ENCODE measurements at regions not wholly inside any gene's neighbourhood (a gene's known extent, or its start where the extent isn't known, plus 50 kb on each side); places are given as distances from the start of the nearest gene placed in this dataset.
A peak's percentile ranks its signal among the peaks of the same experiment; 100 is the strongest.

GRCh38 chr3:41106691-41107090 is 92.6 kb upstream of the CTNNB1 start:
- DNase-seq (ENCODE audit: low spot score), result no peak

GRCh38 chr3:41111011-41111410 is 88.3 kb upstream of the CTNNB1 start:
- no peak for DNase-seq (ENCODE audit: low spot score)

- no peak for DNase-seq (ENCODE audit: low spot score)
Measured at GRCh38 chr3:41112466-41112865, 86.8 kb upstream of the CTNNB1 start.

GRCh38 chr3:41115069-41115468 is 84.2 kb upstream of the CTNNB1 start:
- DNase-seq (ENCODE audit: low spot score), result no peak

- no peak for DNase-seq (ENCODE audit: low spot score)
Measured at GRCh38 chr3:41116851-41117250, 82.5 kb upstream of the CTNNB1 start.

- peak; percentile 73 for DNase-seq (ENCODE audit: low spot score)
Measured at GRCh38 chr3:41117398-41117870, 81.9 kb upstream of the CTNNB1 start.

GRCh38 chr3:41118461-41119390 is 80.6 kb upstream of the CTNNB1 start:
- DNase-seq (ENCODE audit: low spot score), result no peak

GRCh38 chr3:41120460-41120859 is 78.8 kb upstream of the CTNNB1 start:
- DNase-seq (ENCODE audit: low spot score), result no peak

GRCh38 chr3:41125258-41125657 is 74.0 kb upstream of the CTNNB1 start:
- no peak for DNase-seq (ENCODE audit: low spot score)

GRCh38 chr3:41126472-41126871 is 72.8 kb upstream of the CTNNB1 start:
- no peak for DNase-seq (ENCODE audit: low spot score)

- no peak for DNase-seq (ENCODE audit: low spot score)
Measured at GRCh38 chr3:41126961-41127360, 72.3 kb upstream of the CTNNB1 start.

- DNase-seq (ENCODE audit: low spot score), result no peak
Measured at GRCh38 chr3:41127414-41127813, 71.9 kb upstream of the CTNNB1 start.

- no peak for DNase-seq (ENCODE audit: low spot score)
Measured at GRCh38 chr3:41129731-41130130, 69.6 kb upstream of the CTNNB1 start.

- DNase-seq (ENCODE audit: low spot score), result no peak
Measured at GRCh38 chr3:41131224-41131623, 68.1 kb upstream of the CTNNB1 start.

- DNase-seq (ENCODE audit: low spot score), result no peak
Measured at GRCh38 chr3:41137686-41138111, 61.6 kb upstream of the CTNNB1 start.

GRCh38 chr3:41138146-41138545 is 61.2 kb upstream of the CTNNB1 start:
- no peak for DNase-seq (ENCODE audit: low spot score)

GRCh38 chr3:41138601-41139000 is 60.7 kb upstream of the CTNNB1 start:
- DNase-seq (ENCODE audit: low spot score), result no peak

GRCh38 chr3:41140242-41140641 is 59.1 kb upstream of the CTNNB1 start:
- no peak for DNase-seq (ENCODE audit: low spot score)

GRCh38 chr3:41141433-41142167 is 57.7 kb upstream of the CTNNB1 start:
- DNase-seq (ENCODE audit: low spot score), result no peak

GRCh38 chr3:41143421-41144031 is 55.8 kb upstream of the CTNNB1 start:
- no peak for DNase-seq (ENCODE audit: low spot score)

- DNase-seq (ENCODE audit: low spot score), result no peak
Measured at GRCh38 chr3:41144631-41145030, 54.7 kb upstream of the CTNNB1 start.

- no peak for DNase-seq (ENCODE audit: low spot score)
Measured at GRCh38 chr3:41148478-41148877, 50.8 kb upstream of the CTNNB1 start.

- no peak for DNase-seq (ENCODE audit: low spot score)
Measured at GRCh38 chr3:41148901-41149300, 50.4 kb upstream of the CTNNB1 start.

Measured in RKO (cell line).